HG03457 (cell line): ENCODE measurements at regions not wholly inside any gene's neighbourhood (a gene's known extent, or its start where the extent isn't known, plus 50 kb on each side); places are given as distances from the start of the nearest gene placed in this dataset.

Experiments
- ATAC-seq: cut with Tn5 transposase; IDR thresholded peaks from one replicate; pipeline ENCODE4 v1.9.1; 2021; ENCODE audit warnings: moderate number of reproducible peaks; ENCODE audit not compliant: unreplicated experiment

GRCh38 chr14:101417434-101417833 lies 143.9 kb upstream of the DIO3 start:
- ATAC-seq = no peak

GRCh38 chr14:101418601-101419000 lies 142.7 kb upstream of the DIO3 start:
- ATAC-seq = no peak

GRCh38 chr14:101426466-101426865 lies 134.8 kb upstream of the DIO3 start:
- ATAC-seq = no peak

- no peak for ATAC-seq
Observed at GRCh38 chr14:101428409-101428808, 132.9 kb upstream of the DIO3 start.

GRCh38 chr14:101435546-101435945 lies 125.7 kb upstream of the DIO3 start:
- ATAC-seq = no peak

GRCh38 chr14:101439023-101439422 lies 122.3 kb upstream of the DIO3 start:
- no peak for ATAC-seq

- no peak for ATAC-seq
Observed at GRCh38 chr14:101440496-101440895, 120.8 kb upstream of the DIO3 start.

GRCh38 chr14:101441710-101442109 lies 119.6 kb upstream of the DIO3 start:
- no peak for ATAC-seq

- no peak for ATAC-seq
Observed at GRCh38 chr14:101442451-101442850, 118.8 kb upstream of the DIO3 start.

GRCh38 chr14:101444116-101444515 lies 117.2 kb upstream of the DIO3 start:
- no peak for ATAC-seq

GRCh38 chr14:101445278-101445677 lies 116.0 kb upstream of the DIO3 start:
- no peak for ATAC-seq

GRCh38 chr14:101446387-101446969 lies 114.8 kb upstream of the DIO3 start:
- ATAC-seq = no peak

GRCh38 chr14:101449114-101449513 lies 112.2 kb upstream of the DIO3 start:
- ATAC-seq = no peak

GRCh38 chr14:101451166-101451565 lies 110.1 kb upstream of the DIO3 start:
- no peak for ATAC-seq

GRCh38 chr14:101453225-101453624 lies 108.1 kb upstream of the DIO3 start:
- ATAC-seq = no peak

- no peak for ATAC-seq
Observed at GRCh38 chr14:101454229-101454628, 107.1 kb upstream of the DIO3 start.

- no peak for ATAC-seq
Observed at GRCh38 chr14:101456246-101457175, 104.8 kb upstream of the DIO3 start.

- no peak for ATAC-seq
Observed at GRCh38 chr14:101457301-101457935, 103.9 kb upstream of the DIO3 start.

- ATAC-seq = no peak
Observed at GRCh38 chr14:101457936-101458740, 103.2 kb upstream of the DIO3 start.

GRCh38 chr14:101458741-101459550 lies 102.3 kb upstream of the DIO3 start:
- no peak for ATAC-seq
